ENCODE measurements at regions not wholly inside any gene's neighbourhood (a gene's known extent, or its start where the extent isn't known, plus 50 kb on each side); places are given as distances from the start of the nearest gene placed in this dataset.
"Not testable (repeated sequence)": the region's sequence is repeated elsewhere in the genome, so short reads cannot be mapped to it uniquely, and the experiment has no call there.

DNA sequence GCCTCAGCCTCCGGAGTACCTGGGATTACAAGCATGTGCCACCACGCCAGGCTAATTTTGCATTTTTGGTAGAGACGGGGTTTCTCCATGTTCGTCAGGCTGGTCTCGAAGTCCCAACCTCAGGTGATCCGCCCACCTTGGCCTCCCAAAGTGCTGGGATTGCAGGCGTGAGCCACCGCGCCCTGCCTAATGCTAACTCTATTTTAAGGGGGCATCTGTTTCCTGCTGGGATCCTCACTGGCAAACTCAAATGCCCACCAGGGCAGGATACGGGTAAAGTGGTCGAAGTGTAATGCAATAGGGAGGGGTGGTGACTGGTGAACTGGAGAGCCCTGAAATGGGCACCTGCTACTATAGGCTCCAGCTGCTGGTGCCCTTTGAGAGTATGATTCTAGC, 131.9 kb upstream of the ZNF217 start:
- Histone ChIP-seq H3K9me3 (ENCODE audit: insufficient read depth, low read length) (no peaks in the 10 kb centered on the region), H3K9ac (ENCODE audit: insufficient read length, low read depth) (no peak overlapping the region), H3K27me3 (ENCODE audit: insufficient read depth, insufficient read length) (no peaks in the 10 kb centered on the region), H3K4me1 (ENCODE audit: insufficient read depth, insufficient read length) (peaks cover 3% of the 10 kb centered on the region), H3K4me3 (ENCODE audit: insufficient read length, low read depth) (no peak overlapping the region), H3K36me3 (ENCODE audit: insufficient read depth, insufficient read length, low read length) (no peaks in the 10 kb centered on the region)
- DNase-seq (ENCODE audit: low read depth, low spot score): no peak
- TF ChIP-seq ZNF274 (IDR thresholded peaks at IDR 0.05; ENCODE audit: low read depth, low read length) (no peak), YY1 (IDR thresholded peaks at IDR 0.05; ENCODE audit: insufficient read depth, insufficient read length) (no peak), SUZ12 (IDR thresholded peaks at IDR 0.05; ENCODE audit: extremely low read depth, insufficient read depth, insufficient read length) (no peak)

- no peak for TF ChIP-seq ZNF274 (IDR thresholded peaks at IDR 0.05; ENCODE audit: low read depth, low read length)
- TF ChIP-seq SUZ12 (IDR thresholded peaks at IDR 0.05; ENCODE audit: extremely low read depth, insufficient read depth, insufficient read length): no peak
- no peak for TF ChIP-seq YY1 (IDR thresholded peaks at IDR 0.05; ENCODE audit: insufficient read depth, insufficient read length)
- no peaks in the 10 kb centered on the region for H3K36me3 ChIP-seq (ENCODE audit: insufficient read depth, insufficient read length, low read length)
- H3K9ac ChIP-seq (ENCODE audit: insufficient read length, low read depth): no peak overlapping the region
- no peak for DNase-seq (ENCODE audit: low read depth, low spot score)
- H3K4me1 ChIP-seq (ENCODE audit: insufficient read depth, insufficient read length): peaks cover 3% of the 10 kb centered on the region
- H3K9me3 ChIP-seq (ENCODE audit: insufficient read depth, low read length): no peaks in the 10 kb centered on the region
- H3K27me3 ChIP-seq (ENCODE audit: insufficient read depth, insufficient read length): no peaks in the 10 kb centered on the region
- no peak overlapping the region for H3K4me3 ChIP-seq (ENCODE audit: insufficient read length, low read depth)
These were observed 130.0 kb upstream of the ZNF217 start for GRCh38 chr20:53723621-53724020.

DNA sequence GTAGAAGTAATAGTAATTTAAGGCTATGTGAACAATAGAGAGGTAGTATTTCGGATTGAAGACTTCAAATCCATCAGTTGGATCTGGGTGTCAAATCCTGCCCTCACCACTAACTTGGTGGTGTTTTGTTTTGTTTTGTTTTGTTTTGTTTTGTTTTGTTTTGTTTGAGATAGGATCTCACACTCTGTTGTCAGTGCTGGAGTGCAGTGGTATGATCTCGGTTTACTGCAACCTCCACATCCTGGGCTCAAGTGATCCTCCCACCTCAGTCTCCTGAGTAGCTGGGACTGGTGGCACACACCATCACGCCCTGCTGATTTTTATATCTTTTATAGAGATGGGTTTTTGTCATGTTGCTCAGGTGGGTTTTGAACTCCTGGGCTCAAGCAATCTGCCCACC, 129.4 kb upstream of the ZNF217 start:
- no peak overlapping the region for H3K4me3 ChIP-seq (ENCODE audit: insufficient read length, low read depth)
- H3K9ac ChIP-seq (ENCODE audit: insufficient read length, low read depth): no peak overlapping the region
- no peaks in the 10 kb centered on the region for H3K36me3 ChIP-seq (ENCODE audit: insufficient read depth, insufficient read length, low read length)
- H3K9me3 ChIP-seq (ENCODE audit: insufficient read depth, low read length): no peaks in the 10 kb centered on the region
- H3K4me1 ChIP-seq (ENCODE audit: insufficient read depth, insufficient read length): peaks cover 3% of the 10 kb centered on the region
- TF ChIP-seq YY1 (IDR thresholded peaks at IDR 0.05; ENCODE audit: insufficient read depth, insufficient read length): no peak
- no peak for TF ChIP-seq ZNF274 (IDR thresholded peaks at IDR 0.05; ENCODE audit: low read depth, low read length)
- no peak for TF ChIP-seq SUZ12 (IDR thresholded peaks at IDR 0.05; ENCODE audit: extremely low read depth, insufficient read depth, insufficient read length)
- no peaks in the 10 kb centered on the region for H3K27me3 ChIP-seq (ENCODE audit: insufficient read depth, insufficient read length)
- no peak for DNase-seq (ENCODE audit: low read depth, low spot score)

- Histone ChIP-seq H3K4me1 (ENCODE audit: insufficient read depth, insufficient read length) (peaks cover 3% of the 10 kb centered on the region), H3K9me3 (ENCODE audit: insufficient read depth, low read length) (no peaks in the 10 kb centered on the region), H3K27me3 (ENCODE audit: insufficient read depth, insufficient read length) (no peaks in the 10 kb centered on the region), H3K4me3 (ENCODE audit: insufficient read length, low read depth) (no peak overlapping the region), H3K36me3 (ENCODE audit: insufficient read depth, insufficient read length, low read length) (no peaks in the 10 kb centered on the region), H3K9ac (ENCODE audit: insufficient read length, low read depth) (no peak overlapping the region)
- no peak for TF ChIP-seq SUZ12 (IDR thresholded peaks at IDR 0.05; ENCODE audit: extremely low read depth, insufficient read depth, insufficient read length)
- TF ChIP-seq ZNF274 (IDR thresholded peaks at IDR 0.05; ENCODE audit: low read depth, low read length): no peak
- TF ChIP-seq YY1 (IDR thresholded peaks at IDR 0.05; ENCODE audit: insufficient read depth, insufficient read length): no peak
- no peak for DNase-seq (ENCODE audit: low read depth, low spot score)
These were observed 128.9 kb upstream of the ZNF217 start for GRCh38 chr20:53722515-53723036.

GRCh38 chr20:53721445-53721963, 127.9 kb upstream of the ZNF217 start:
- not testable (repeated sequence) for H3K36me3 ChIP-seq (ENCODE audit: insufficient read depth, insufficient read length, low read length); H3K4me1 ChIP-seq (ENCODE audit: insufficient read depth, insufficient read length); H3K9me3 ChIP-seq (ENCODE audit: insufficient read depth, low read length); DNase-seq (ENCODE audit: low read depth, low spot score); H3K4me3 ChIP-seq (ENCODE audit: insufficient read length, low read depth); H3K27me3 ChIP-seq (ENCODE audit: insufficient read depth, insufficient read length); H3K9ac ChIP-seq (ENCODE audit: insufficient read length, low read depth)

GRCh38 chr20:53719171-53719803, 125.6 kb upstream of the ZNF217 start:
- H3K36me3 ChIP-seq (ENCODE audit: insufficient read depth, insufficient read length, low read length); H3K4me1 ChIP-seq (ENCODE audit: insufficient read depth, insufficient read length); H3K9me3 ChIP-seq (ENCODE audit: insufficient read depth, low read length); H3K9ac ChIP-seq (ENCODE audit: insufficient read length, low read depth); H3K4me3 ChIP-seq (ENCODE audit: insufficient read length, low read depth); H3K27me3 ChIP-seq (ENCODE audit: insufficient read depth, insufficient read length); DNase-seq (ENCODE audit: low read depth, low spot score): not testable (repeated sequence)

DNA sequence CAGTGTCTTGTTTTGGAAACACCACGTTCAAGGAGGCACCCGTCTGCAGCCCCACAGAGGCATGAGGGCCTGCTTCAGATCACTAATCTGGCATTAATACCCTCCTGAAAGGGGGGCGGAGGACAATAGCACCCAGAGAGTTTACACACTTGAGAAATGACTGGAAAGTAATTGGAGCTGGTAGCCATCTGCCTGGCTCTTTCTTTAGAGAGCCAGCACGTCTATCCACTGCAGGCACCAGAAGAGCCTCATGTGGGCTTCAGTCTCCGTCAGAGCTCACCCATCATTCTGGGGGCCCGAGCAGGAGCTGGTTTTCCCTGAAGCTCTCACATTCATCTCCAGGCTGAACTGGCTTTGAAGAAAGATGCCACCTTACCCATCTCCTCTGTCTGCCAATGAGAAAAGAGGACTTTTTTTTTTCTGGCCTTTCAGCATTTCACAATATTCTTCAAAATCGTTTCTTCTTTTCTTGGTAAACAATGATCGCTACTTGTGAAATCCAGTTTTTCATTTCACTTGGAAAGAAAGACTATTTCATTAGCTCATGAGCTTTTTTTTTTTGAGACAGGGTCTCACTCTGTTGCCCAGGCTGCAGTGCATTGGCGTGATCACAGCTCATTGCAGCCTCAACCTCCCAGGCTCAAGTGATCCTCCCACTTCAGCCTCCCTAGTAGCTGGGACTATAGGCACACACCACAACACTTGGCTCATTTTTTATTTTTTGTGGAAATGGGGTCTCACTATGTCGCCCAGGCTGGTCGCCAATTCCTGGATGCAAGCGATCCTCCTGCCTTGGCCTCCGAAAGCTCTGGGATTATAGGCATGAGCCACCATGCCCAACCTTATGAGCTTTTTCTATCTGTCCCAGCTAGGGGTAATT, 124.7 kb upstream of the ZNF217 start:
- Histone ChIP-seq H3K4me3 (ENCODE audit: insufficient read length, low read depth) (no peak overlapping the region), H3K27me3 (ENCODE audit: insufficient read depth, insufficient read length) (no peaks in the 10 kb centered on the region), H3K4me1 (ENCODE audit: insufficient read depth, insufficient read length) (no peaks in the 10 kb centered on the region), H3K9ac (ENCODE audit: insufficient read length, low read depth) (no peak overlapping the region), H3K9me3 (ENCODE audit: insufficient read depth, low read length) (no peaks in the 10 kb centered on the region), H3K36me3 (ENCODE audit: insufficient read depth, insufficient read length, low read length) (no peaks in the 10 kb centered on the region)
- DNase-seq (ENCODE audit: low read depth, low spot score): no peak
- TF ChIP-seq ZNF274 (IDR thresholded peaks at IDR 0.05; ENCODE audit: low read depth, low read length) (no peak), YY1 (IDR thresholded peaks at IDR 0.05; ENCODE audit: insufficient read depth, insufficient read length) (no peak), SUZ12 (IDR thresholded peaks at IDR 0.05; ENCODE audit: extremely low read depth, insufficient read depth, insufficient read length) (no peak)
